HG02884 (cell line): ENCODE measurements at regions not wholly inside any gene's neighbourhood (a gene's known extent, or its start where the extent isn't known, plus 50 kb on each side); places are given as distances from the start of the nearest gene placed in this dataset.

ENCODE experiments used
- ATAC-seq: cut with Tn5 transposase; IDR thresholded peaks from one replicate; pipeline ENCODE4 v1.9.1; 2021; ENCODE audit warnings: mild to moderate bottlenecking, moderate library complexity; ENCODE audit not compliant: unreplicated experiment

DNA sequence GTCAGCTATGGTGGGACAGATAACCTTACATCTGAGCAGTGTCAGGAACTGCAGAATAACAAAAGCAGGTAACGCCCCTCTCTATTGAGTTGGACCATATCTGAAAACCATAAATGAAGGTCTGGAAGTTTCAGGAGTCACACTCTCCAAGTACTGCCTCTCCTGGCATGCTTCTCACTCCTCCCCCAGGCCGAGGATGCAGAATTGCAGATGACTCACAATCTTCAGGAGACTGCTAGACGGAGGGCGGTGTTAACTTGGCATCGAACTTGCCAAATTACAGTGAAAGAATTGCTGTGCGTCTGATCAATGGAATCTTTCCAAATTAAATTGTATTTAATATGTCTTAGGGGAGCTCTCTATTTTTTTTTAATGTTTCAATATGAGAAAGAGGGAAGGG is 67.1 kb upstream of the TRIM2 start:
- no peak for ATAC-seq

DNA sequence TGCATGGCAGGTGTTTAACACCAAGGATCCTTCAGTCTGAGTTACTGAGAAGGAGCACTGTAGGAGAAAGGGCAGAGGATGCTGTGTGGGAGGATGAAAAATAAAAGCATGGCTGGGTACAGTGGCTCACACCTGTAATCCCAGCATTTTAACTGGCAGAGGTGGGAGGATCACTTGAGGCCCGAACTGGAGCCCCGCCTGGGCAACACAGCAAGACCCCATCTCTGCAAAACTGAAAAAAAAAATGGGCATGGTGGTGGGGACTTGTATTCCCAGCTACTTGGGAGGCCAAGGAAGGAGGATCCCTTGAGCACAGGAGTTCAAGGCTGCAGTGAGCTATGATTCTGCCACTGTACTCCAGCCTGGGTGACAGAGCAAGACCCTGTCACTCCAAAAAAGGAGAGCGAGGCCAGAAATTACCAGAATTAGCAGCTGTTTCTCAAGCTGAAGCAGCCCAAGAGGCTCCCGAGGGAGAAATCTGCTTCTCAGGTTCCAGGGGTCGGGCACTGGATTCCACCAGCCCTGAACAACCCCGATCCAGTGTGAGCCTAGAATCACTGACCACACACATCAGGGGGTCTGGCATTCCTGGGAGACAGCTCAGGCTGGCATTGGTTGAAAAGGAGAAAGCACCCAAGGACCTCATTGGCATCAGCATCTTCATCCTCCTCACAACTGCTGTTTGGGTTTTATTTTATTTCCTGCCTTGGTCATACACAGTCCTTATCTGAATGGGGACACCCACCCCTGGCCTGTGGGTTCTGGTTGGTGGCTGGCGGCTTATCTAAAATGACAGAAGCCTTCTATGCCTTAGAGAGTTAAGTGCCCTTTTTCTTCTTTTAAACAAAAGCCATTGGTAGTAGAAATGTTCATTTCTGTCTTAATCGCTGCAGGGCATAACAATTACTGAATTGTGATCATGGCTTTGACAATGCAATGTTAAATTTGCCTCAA is 66.3 kb upstream of the TRIM2 start:
- ATAC-seq, result no peak

DNA sequence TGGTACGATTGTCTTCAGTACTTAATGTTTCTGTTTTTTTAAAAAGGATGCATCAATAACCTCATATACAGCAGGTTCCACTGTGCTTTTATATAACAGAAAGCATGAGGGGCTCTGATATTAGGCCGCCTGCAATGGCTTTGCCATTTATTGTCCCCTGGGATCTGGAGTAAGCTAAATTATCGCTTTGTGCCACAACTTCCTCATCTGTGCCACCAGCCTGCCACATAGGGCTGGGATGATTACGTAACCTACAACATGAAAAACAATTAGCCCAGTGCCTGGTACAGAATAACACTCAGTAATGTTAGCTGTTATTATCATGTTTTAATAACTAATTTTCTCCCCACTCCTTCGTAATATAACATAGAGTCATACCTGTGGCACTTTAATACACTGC is 65.5 kb upstream of the TRIM2 start:
- ATAC-seq, result no peak

DNA sequence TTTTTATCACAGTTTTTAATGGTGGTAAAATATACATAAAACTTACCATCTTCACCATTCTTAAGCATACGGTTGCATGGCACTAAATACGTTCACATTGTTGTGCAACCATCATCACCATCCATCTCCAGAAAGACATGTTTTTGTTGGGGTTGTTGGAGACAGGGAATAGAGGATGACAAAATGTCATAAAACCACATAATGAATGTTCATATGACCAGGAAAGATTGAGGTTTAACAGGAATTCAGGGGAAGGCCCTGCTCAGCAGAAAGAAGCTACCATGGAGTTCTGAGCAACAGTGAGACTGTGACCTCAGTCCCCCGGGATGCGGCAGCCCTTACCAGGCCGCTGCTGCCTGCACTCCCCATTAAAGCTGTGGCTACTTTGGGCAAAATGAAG is 63.9 kb upstream of the TRIM2 start:
- no peak for ATAC-seq

DNA sequence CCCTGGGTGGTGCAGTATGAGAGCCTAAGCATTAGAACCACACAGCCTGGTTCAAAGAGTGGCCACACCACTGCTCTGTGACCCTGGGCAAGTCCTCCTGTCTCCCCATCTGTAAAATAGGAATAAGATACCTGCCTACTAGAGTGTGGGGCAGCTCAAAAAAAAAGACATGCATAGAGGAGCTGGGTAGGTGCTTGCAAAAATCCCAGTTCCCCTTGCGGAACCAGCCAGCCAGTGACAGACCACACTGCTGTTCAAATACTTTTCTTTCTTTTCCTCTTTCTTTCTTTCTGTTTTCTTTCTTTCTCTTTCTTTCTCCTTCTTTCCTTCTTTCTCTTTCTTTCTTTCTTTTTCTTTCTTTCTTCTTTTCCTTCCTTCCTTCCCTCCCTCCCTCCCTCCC is 63.0 kb upstream of the TRIM2 start:
- ATAC-seq, result no peak

DNA sequence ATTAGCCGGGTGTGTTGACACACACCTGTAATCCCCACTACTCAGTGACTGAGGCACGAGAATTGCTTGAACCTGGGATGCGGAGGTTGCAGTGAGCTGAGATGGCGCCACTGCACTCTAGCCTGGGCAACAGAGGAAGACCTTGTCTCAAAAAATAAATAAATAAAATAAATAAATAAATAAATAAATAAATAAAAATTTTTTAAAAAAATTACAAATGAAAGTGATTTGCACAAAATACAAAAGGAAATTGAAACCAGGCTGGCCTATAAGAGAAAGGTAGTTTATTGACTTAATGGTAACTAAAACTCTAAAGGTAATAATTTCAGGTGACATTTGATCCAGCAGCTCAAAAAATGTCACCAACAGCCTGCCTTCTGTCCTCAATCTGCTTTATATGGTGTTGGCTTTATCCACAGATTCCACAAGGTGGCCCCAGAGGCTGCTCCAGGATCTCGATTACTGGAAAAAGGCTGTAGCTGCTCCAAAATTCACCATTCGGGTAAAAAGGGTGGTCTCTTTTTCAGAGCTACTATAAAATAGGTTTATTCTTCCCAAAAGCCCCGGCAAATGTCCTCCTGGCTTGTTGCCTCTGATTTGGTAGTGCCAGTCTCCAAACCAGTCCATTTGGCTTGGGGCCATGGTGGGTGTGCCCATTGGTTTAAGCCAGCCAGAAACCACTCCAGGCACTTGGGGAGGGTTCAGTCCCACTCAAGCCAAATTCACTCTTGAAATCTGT is 61.4 kb upstream of the TRIM2 start:
- no peak for ATAC-seq

DNA sequence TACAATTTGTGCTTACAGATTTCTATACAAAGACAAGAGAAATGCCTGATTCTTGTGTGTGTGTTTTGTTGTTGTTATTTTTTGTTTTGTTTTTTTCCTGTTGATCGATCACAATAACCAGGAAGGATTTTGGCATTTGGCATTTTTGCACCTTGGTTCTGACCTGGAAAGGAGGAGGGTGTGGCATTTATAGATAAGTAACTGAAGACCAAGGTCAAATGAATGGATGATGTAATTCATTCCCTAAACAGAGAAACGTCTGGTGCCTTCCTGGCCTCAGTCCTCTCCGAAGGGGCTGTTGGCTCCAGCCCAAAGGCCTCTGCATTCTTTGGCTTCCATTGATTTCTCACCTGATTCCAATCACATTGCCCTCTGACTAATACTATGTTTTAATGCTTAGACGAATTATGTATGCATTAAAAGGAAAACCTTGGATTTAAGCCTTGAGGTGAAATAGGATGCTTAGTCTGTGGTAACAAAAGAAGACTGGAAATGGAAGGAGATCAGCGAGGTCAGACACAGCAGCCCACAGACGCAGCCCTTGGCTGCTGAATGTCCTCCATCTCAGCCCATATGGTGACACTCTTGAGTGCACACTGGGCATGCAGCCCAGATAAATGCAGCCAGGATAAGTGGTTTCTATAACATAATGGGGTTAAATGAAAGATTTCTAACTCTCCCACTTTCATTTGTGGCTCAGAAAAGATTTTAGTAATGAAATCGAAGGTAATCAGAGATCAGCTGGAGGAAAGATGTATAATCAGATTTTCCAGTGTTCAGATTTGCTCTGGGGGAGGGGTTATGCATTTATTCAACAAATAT is 60.5 kb upstream of the TRIM2 start:
- no peak for ATAC-seq

DNA sequence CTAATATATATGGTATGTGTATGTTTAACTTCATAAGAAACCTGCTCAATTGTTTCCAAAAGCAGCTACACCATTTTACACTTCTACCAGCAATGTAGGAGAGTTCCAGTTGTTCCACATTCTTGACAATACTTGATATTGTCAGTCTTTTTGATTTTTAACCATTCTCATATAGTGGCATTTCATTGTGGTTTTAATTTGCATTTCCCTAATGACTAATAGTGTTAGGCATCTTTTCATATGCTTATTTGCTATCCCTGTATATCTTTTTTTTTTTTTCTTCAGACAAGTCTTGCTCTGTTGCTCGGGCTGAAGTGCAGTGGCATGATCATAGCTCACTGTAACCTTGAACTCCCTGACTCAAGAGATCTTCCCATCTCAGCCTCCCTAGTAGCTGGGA is 58.2 kb upstream of the TRIM2 start:
- ATAC-seq, result no peak

DNA sequence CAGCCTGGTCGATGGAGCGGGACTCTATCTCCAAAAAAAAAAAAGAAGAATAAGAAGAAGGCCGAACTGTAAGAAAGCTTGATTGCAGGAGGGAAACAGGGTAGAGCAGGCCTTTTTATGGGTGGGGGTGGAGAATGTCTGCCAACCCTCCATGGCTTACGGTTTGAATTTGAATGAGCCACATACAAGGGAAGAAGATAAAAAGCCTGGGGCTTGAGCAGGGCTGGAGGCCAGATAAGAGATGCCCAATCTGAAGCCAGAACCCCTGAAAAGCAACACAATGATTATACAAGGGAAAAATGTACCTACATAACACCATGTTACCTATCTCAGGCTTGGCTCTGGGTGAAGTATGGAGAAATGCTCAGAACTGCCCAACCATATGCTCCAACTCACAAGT is 57.3 kb upstream of the TRIM2 start:
- no peak for ATAC-seq

DNA sequence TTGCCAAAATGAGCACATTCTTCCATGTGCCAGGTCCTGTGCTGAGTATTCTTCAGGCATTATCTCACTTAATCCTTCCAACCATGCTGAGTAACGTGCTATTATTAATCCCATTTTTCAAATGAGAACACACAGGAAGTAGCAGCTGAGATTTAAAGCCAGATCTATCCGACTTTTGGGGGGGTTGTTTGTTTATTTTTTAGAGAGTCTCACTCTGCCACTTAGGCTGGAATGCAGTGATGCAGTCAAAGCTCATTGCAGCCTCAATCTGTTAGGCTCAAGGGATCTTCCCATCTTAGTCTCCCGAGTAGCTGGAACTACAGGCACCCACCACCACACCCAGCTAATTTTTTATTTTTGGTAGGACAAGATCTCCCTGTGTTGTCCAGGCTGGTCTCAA is 55.5 kb upstream of the TRIM2 start:
- no peak for ATAC-seq

DNA sequence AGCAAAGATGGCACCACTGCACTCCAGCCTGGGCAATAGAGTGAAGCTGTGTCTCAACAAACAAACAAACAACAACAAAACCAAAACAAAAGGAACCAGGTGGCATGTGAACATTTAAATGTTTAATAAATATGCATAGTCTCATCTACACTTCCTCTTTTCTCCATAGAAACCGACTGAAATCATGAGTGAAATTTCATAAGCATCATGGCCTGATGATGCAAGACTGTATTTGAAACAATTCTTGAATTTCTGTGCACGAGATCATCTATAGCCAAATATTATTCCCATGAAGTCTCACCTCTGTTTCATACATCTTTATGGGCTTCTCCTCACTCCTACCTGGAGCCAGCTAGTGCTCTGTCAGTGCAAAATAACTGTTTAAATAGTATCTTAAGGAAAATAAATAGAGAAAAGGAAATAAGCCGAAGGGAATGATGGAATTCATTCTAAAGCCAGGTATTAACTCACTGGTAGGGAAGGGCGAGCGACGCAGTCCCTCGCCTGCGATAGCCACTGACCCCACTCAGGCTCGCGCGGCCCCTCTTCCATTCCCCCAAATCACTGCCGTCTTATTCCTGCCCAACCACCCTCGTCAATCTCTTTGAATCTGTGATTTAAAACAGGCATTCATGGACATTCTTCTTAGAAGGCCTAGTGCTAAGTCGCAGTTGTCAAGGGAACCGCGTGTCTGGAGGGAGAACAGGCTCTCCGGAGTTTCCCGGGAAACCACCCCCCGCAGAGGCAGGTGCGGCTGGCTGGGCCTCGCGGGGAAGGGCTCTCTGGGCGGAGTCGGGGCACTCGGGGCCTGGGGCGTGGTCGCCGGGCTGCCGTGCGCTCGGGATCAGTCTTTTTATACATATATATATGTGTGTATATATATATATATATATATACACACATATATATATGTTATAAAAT is 52.4 kb upstream of the TRIM2 start:
- ATAC-seq, result no peak

DNA sequence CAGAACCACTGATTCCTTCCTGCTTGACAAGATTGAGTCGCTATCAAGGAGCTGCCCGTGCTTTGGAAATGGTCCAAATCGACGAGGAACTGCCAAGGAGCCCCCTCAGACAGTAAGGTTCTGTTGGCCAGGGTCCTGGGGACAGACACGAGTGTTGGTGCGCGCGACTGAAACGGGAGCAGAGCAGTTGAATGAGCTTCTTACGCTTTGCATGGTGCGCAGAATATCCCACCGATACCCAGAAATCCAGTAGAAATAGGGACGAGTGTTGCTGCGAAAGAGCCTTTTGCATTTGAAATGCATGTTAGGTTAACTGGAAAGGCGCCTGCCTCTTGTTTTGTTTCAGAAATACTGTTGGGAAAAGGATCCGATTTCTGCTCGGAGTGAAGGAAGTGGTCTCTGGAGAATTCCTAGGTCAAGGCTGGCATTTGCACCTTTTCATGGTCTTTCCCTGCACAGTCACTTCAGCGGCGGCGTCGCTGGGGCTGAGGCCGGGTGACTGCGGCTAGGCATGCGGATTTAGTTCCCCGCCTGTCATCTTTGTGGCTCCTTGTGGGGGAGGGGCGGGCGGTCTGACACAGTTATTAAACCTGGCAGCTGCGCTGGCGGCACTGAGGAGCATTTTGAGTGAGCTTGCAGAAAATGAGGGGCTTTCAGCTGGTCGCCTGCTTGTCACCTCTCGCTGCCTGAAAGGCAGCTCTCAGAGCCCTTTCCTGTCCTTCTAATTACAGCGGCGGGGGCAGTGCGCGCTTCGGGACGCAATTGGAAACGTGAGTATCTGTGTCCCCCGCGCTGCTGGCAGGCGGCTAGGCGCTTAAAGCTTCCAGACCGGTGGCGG is 51.5 kb upstream of the TRIM2 start:
- peak; percentile 10 for ATAC-seq

DNA sequence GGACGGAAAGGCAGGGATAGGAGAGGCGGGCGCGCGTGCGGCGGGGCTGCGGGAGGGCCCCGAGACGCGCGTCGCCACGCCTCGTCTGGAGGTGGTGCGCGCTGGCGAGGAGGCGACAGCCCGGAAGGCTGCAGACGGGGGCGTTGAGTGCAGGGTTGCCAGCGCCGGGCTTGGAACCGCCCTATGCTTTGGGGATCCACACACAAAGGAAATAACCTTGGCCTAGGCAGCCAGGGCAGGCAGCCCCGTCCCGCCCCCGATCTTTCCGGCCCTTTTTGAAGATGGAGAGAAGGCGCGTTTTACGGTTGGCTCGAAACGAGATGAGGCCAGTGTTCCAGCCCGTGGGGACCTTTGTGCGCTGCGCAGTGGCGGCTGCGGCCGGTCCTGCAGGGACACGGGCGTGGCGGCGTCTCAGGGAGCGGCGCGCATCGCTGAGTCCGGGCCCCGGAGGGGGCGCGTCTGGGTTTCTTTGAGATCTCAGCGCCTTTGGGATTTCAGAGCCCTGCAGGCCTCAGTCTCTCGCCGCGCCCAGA is 50.8 kb upstream of the TRIM2 start:
- peak; percentile 48 for ATAC-seq

DNA sequence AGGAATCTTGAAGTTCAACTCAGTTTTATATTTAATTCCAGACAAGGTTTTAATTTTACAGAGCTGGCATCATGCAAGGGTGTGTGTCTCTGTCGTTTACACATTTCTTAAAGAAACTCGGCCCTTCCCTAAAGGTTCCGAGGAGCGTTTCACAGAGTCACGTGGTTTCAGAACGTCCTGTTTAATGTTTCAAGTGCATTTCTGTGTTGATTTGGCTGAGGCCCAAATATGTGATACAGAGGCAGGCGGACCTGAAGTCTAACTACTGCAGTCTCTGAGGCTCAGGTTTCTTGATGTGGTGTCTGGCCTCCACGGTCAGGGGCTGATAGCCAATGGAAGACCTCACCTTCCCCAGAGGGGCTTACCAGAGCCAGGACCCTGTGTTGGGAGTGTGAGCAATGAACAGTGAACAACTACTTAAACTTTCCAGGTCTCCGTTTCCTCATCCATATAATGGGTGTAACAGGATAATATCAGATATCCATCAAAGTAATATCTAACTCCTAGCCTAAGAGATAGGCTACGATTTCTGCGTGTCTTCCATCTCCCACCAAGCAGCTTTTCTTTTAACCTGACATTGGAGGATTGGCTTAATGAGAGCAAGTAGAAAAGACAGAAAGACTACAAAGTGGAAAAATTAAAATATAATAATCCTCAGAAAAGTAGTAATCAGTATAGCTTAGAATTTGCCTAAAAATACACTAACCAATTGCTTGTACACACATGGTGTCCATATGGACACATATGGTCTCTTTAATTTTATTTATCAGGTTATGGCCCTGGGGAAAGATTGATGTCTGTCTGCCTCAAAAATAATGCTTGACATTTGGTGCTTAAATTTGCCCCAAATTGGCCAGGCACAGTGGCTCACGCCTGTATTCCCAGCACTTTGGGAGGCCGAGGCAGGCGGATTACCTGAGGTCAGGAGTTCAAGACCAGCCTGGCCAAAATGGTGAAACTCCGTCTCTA is 50.0 kb upstream of the TRIM2 start:
- no peak for ATAC-seq
